Prostate gland (tissue), 2 donors: ENCODE measurements at regions not wholly inside any gene's neighbourhood (a gene's known extent, or its start where the extent isn't known, plus 50 kb on each side); places are given as distances from the start of the nearest gene placed in this dataset.

Experiments
- DNase-seq: peaks from one replicate; pipeline ENCODE4 v3.0.0-alpha.2; 2019; ENCODE audit warnings: low spot score
- H3K27ac ChIP-seq, 2 donors: fragments of 200-600 bp; sonication (generic); 2 replicates each; pipeline ENCODE4 v1.5.1; 2017 to 2019
- H3K27me3 ChIP-seq: fragments of 200-600 bp; sonication (generic); replicated peaks from 2 replicates; pipeline ENCODE4 v1.5.1; 2019; ENCODE audit not compliant: insufficient read depth
- H3K36me3 ChIP-seq, 2 donors: fragments of 200-600 bp; sonication (generic); 1 replicate in 1 of 2; 2 replicates in 1 of 2; pipeline versions ENCODE4 v1.5.1 to v1.8.1; 2017 to 2019
- H3K4me1 ChIP-seq: fragments of 200-600 bp; sonication (generic); replicated peaks from 2 replicates; pipeline ENCODE4 v1.5.1; 2019
- H3K4me3 ChIP-seq, 2 donors: fragments of 200-600 bp; sonication (generic); 2 replicates each; pipeline ENCODE4 v1.5.1; 2017 to 2019
- H3K9me3 ChIP-seq: fragments of 200-600 bp; sonication (generic); 2 replicates; pipeline ENCODE4 v1.5.1; 2017
- CTCF ChIP-seq, 4 experiments: fragments of 200-600 bp in 2 of 4; fragments of 450-650 bp in 2 of 4; sonication (generic) in 2 of 4; IDR thresholded peaks; 1 replicate in 3 of 4; 2 replicates in 1 of 4; pipeline ENCODE4 v1.5.1; 2016 to 2019; ENCODE audit warnings: antibody characterized with exemption in 4 of 4, mild to moderate bottlenecking in 2 of 4, moderate library complexity in 2 of 4
- POLR2A ChIP-seq: fragments of 450-650 bp; IDR thresholded peaks from one replicate; pipeline ENCODE4 v1.6.1; 2016; ENCODE audit warnings: antibody characterized with exemption, mild to moderate bottlenecking
- POLR2AphosphoS5 ChIP-seq: sonication (generic); formaldehyde crosslinking; IDR thresholded peaks from one replicate; pipeline ENCODE4 v1.6.1; 2017; ENCODE audit warnings: antibody characterized with exemption
- WGBS: methylation state at CpG from one replicate; pipeline ENCODE4 v1.1.5; 2018; 5-methylcytosine and 5-hydroxymethylcytosine counted together
- intact Hi-C: fragments of 100-400 bp; cut with DNase I; formaldehyde crosslinking; loops from one replicate; pipeline ENCODE4 v1.14.2; 2022

GRCh38 chr3:77917225-77917624, 877.3 kb downstream of the ROBO2 start:
- 49% methylated on average over 2 of the region's 2 CpGs for WGBS
- H3K9me3 ChIP-seq = no peaks in the 10 kb centered on the region
- TF ChIP-seq CTCF (IDR thresholded peaks at IDR 0.05) (no peak), POLR2AphosphoS5 (no peak), POLR2A (no peak)
- H3K36me3 ChIP-seq = no peaks in the 10 kb centered on the region
- H3K4me3 ChIP-seq = no peak overlapping the region
- intact Hi-C loops = no loop called here
- H3K27me3 ChIP-seq = no peaks in the 10 kb centered on the region
- no peaks in the 10 kb centered on the region for H3K4me1 ChIP-seq
- DNase-seq = no peak
- H3K27ac ChIP-seq = no peak overlapping the region

GRCh38 chr3:77919244-77919643, 879.3 kb downstream of the ROBO2 start:
- Histone ChIP-seq H3K27ac (no peak overlapping the region), H3K36me3 (no peaks in the 10 kb centered on the region), H3K9me3 (no peaks in the 10 kb centered on the region), H3K27me3 (no peaks in the 10 kb centered on the region), H3K4me3 (no peak overlapping the region), H3K4me1 (no peaks in the 10 kb centered on the region)
- no peak for TF ChIP-seq POLR2AphosphoS5
- no peak for TF ChIP-seq CTCF (IDR thresholded peaks at IDR 0.05)
- no peak for TF ChIP-seq POLR2A
- DNase-seq = no peak
- intact Hi-C loops = no loop called here

- TF ChIP-seq CTCF (IDR thresholded peaks at IDR 0.05) (no peak), POLR2A (no peak), POLR2AphosphoS5 (no peak)
- Histone ChIP-seq H3K27me3 (no peaks in the 10 kb centered on the region), H3K27ac (no peak overlapping the region), H3K36me3 (no peaks in the 10 kb centered on the region), H3K4me3 (no peak overlapping the region), H3K4me1 (no peaks in the 10 kb centered on the region), H3K9me3 (no peaks in the 10 kb centered on the region)
- intact Hi-C loops = no loop called here
- WGBS = 51% methylated on average over 9 of the region's 9 CpGs
- no peak for DNase-seq
Observed at GRCh38 chr3:77931255-77932009, 891.5 kb downstream of the ROBO2 start.

GRCh38 chr3:77932926-77933325, 893.0 kb downstream of the ROBO2 start:
- H3K36me3 ChIP-seq = no peaks in the 10 kb centered on the region
- H3K4me1 ChIP-seq = no peaks in the 10 kb centered on the region
- WGBS = 64% methylated on average over 1 of the region's 1 CpG
- no peaks in the 10 kb centered on the region for H3K9me3 ChIP-seq
- DNase-seq = no peak
- no peak overlapping the region for H3K4me3 ChIP-seq
- H3K27me3 ChIP-seq = no peaks in the 10 kb centered on the region
- TF ChIP-seq POLR2A (no peak), POLR2AphosphoS5 (no peak), CTCF (IDR thresholded peaks at IDR 0.05) (no peak)
- no peak overlapping the region for H3K27ac ChIP-seq
- intact Hi-C loops = no loop called here

GRCh38 chr3:77933926-77934325, 894.0 kb downstream of the ROBO2 start:
- no peak for TF ChIP-seq POLR2AphosphoS5
- TF ChIP-seq CTCF (IDR thresholded peaks at IDR 0.05) = no peak
- TF ChIP-seq POLR2A = no peak
- Histone ChIP-seq H3K4me3 (no peak overlapping the region), H3K27me3 (no peaks in the 10 kb centered on the region), H3K4me1 (no peaks in the 10 kb centered on the region), H3K27ac (no peak overlapping the region), H3K9me3 (no peaks in the 10 kb centered on the region), H3K36me3 (no peaks in the 10 kb centered on the region)
- intact Hi-C loops = no loop called here
- 72% methylated on average over 2 of the region's 2 CpGs for WGBS
- DNase-seq = no peak
